Left ventricle myocardium inferior (tissue), 1 donor: ENCODE measurements at regions not wholly inside any gene's neighbourhood (a gene's known extent, or its start where the extent isn't known, plus 50 kb on each side); places are given as distances from the start of the nearest gene placed in this dataset.

Experiments used
- DNase-seq: peaks from one replicate; pipeline ENCODE4 v3.0.0-alpha.2; 2020
- H3K27ac ChIP-seq: fragments of 200-600 bp; replicated peaks from 2 replicates; pipeline ENCODE4 v1.8.0; 2021
- H3K27me3 ChIP-seq: fragments of 200-600 bp; 2 replicates; pipeline ENCODE4 v1.8.0; 2021; ENCODE audit warnings: low read depth
- H3K36me3 ChIP-seq: fragments of 200-600 bp; 2 replicates; pipeline ENCODE4 v1.8.0; 2021
- H3K4me1 ChIP-seq: fragments of 200-600 bp; 2 replicates; pipeline ENCODE4 v1.8.0; 2021
- H3K4me3 ChIP-seq: fragments of 200-600 bp; 2 replicates; pipeline ENCODE4 v1.8.0; 2021; ENCODE audit warnings: mild to moderate bottlenecking, moderate library complexity
- H3K9me3 ChIP-seq: fragments of 200-600 bp; replicated peaks from 2 replicates; pipeline ENCODE4 v1.8.0; 2021
- intact Hi-C: fragments of 100-400 bp; cut with micrococcal nuclease; formaldehyde crosslinking; loops from one replicate; pipeline ENCODE4 v1.11.0; 2022
- TF ChIP-seq, protein P1 (sequence below): fragments of 200-600 bp; IDR thresholded peaks from 2 replicates; pipeline ENCODE4 v1.8.0; 2021; ENCODE audit warnings: antibody characterized with exemption, mild to moderate bottlenecking, borderline replicate concordance
- donor health status: DM: no; HTN: yes; CAD: no; lungs with severe emphysema.

DNA sequence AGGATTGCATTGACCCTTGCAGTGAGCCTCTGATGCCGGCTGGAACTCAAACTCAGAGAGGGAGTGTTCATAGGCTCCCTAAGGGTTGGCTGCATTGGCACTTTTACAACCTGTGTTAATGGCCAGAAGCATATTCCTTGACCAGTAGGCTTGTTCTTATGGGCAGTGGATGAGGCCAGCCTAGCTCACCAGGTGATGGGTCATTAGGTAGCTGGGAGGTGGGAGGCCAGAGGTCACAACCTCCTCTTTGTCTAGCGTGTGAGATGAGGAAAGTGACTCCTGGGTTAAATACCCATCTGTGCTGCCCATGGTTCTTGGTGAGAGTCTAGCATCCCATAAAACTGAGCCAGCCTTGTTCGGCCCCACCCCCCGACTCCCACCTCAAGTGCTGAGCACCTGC is 275.7 kb upstream of the CTNNB1 start:
- no peak for DNase-seq
- no peaks in the 10 kb centered on the region for H3K9me3 ChIP-seq
- H3K27ac ChIP-seq, result no peak overlapping the region
- no peaks in the 10 kb centered on the region for H3K4me1 ChIP-seq
- H3K36me3 ChIP-seq, result no peaks in the 10 kb centered on the region
- intact Hi-C loops, result no loop called here
- no peak overlapping the region for H3K4me3 ChIP-seq
- TF ChIP-seq, protein P1, sequence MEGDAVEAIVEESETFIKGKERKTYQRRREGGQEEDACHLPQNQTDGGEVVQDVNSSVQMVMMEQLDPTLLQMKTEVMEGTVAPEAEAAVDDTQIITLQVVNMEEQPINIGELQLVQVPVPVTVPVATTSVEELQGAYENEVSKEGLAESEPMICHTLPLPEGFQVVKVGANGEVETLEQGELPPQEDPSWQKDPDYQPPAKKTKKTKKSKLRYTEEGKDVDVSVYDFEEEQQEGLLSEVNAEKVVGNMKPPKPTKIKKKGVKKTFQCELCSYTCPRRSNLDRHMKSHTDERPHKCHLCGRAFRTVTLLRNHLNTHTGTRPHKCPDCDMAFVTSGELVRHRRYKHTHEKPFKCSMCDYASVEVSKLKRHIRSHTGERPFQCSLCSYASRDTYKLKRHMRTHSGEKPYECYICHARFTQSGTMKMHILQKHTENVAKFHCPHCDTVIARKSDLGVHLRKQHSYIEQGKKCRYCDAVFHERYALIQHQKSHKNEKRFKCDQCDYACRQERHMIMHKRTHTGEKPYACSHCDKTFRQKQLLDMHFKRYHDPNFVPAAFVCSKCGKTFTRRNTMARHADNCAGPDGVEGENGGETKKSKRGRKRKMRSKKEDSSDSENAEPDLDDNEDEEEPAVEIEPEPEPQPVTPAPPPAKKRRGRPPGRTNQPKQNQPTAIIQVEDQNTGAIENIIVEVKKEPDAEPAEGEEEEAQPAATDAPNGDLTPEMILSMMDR, result no peak
- no peaks in the 10 kb centered on the region for H3K27me3 ChIP-seq

DNA sequence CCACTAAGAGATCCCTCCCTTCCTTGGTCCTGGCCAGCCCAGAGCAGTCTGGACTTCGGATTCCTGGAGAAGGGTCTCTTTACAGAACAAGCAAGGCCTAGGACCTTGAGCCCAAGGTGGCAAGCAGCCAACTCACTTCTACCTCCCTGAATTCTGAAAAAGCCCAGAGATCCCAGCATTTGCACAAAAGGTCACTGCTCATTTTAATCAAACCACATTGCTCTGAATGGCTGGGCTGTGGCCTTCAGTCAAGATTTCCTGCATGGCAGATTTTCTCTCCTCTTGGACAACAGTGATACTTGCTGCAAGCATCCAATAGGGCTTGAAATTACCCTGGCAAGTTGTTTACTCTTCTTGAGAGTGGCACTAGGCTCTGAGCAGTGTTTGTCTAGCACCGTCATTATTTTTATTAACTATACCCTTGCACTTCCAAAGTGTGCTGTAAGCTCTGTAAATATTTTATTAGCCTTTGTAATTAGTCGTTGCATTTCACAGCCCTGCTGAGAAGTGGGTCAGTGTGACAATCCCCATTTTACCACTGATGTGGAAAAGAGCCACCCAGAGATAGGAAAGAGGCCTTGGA is 274.7 kb upstream of the CTNNB1 start:
- no peak for DNase-seq
- H3K4me1 ChIP-seq, result no peaks in the 10 kb centered on the region
- no peak overlapping the region for H3K27ac ChIP-seq
- H3K9me3 ChIP-seq, result peaks cover 6% of the 10 kb centered on the region
- H3K36me3 ChIP-seq, result no peaks in the 10 kb centered on the region
- TF ChIP-seq, protein P1, result no peak
- H3K4me3 ChIP-seq, result no peak overlapping the region
- no peaks in the 10 kb centered on the region for H3K27me3 ChIP-seq
- intact Hi-C loops, result no loop called here

DNA sequence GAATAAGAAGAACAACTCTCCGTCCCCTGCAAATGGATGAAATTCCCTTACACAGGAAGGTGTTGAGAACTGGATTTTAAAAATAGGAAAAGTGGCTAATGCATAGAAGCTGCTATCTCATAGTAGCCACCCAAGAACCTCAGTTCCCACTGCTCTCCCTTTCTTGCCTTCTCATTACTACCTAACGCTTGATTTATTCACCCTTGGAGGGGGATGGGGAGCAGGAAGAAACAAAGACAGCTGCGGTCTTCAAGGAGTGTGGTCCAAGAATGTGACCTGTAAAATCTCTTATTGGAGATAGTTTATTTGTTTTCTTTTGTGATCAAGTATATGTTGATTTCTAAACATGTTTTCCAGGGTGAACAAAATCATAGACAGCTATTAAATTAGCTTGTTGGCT is 274.1 kb upstream of the CTNNB1 start:
- Histone ChIP-seq H3K9me3 (peaks cover 8% of the 10 kb centered on the region), H3K27ac (no peak overlapping the region), H3K4me1 (no peaks in the 10 kb centered on the region), H3K4me3 (no peak overlapping the region), H3K36me3 (no peaks in the 10 kb centered on the region), H3K27me3 (no peaks in the 10 kb centered on the region)
- no peak for DNase-seq
- TF ChIP-seq, protein P1, result no peak
- intact Hi-C loops, result no loop called here

DNA sequence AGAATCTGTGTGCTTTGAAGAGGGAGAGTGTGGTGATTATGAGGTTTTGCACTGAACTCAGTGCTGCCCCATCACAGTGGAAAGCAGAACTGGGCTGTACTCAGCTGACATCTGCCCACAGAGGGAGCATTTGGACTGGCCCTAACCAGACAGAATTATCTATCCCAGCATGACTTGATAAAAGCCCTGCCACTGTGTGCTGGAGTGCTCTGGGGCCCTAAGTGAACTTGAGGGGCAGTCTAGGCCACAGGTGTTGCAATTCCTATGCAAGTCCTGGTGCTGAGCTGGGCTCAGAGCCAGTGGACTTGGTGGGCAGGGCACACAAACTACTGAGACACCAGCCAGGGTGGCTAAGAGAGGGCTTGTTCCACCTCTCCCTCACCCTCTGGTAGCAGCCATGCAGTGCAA is 269.2 kb upstream of the CTNNB1 start:
- intact Hi-C loops, result no loop called here
- Histone ChIP-seq H3K27ac (no peak overlapping the region), H3K4me1 (no peaks in the 10 kb centered on the region), H3K4me3 (no peak overlapping the region), H3K9me3 (peaks cover 33% of the 10 kb centered on the region), H3K36me3 (no peaks in the 10 kb centered on the region), H3K27me3 (no peaks in the 10 kb centered on the region)
- TF ChIP-seq, protein P1, result peak; percentile 26
- peak; percentile 17 for DNase-seq

DNA sequence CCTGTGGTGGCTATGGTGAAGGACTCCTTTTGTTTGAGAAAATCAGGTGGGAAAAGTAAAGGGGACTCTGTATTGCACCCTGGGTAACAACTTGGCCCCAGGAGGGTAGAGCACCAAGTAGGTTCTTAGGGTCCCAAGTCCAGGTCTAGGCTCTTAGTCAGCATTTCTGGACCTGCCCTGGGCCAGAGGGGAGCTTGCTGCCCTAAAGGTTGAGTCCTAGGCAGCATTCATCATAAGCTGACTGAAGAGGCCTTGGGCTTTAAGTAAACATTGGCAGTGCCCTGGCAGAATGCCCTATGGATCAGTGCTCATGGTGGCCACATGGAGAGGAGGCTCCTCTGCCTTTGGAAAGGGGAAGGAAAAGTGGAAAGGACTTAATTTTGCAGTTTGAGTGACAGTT is 268.5 kb upstream of the CTNNB1 start:
- H3K36me3 ChIP-seq, result no peaks in the 10 kb centered on the region
- H3K9me3 ChIP-seq, result peaks cover 33% of the 10 kb centered on the region
- intact Hi-C loops, result no loop called here
- no peaks in the 10 kb centered on the region for H3K4me1 ChIP-seq
- H3K27ac ChIP-seq, result no peak overlapping the region
- TF ChIP-seq, protein P1, result no peak
- no peak for DNase-seq
- H3K27me3 ChIP-seq, result no peaks in the 10 kb centered on the region
- no peak overlapping the region for H3K4me3 ChIP-seq
